ENCODE measurements at regions not wholly inside any gene's neighbourhood (a gene's known extent, or its start where the extent isn't known, plus 50 kb on each side); places are given as distances from the start of the nearest gene placed in this dataset.
A peak's percentile ranks its signal among the peaks of the same experiment; 100 is the strongest.

DNA sequence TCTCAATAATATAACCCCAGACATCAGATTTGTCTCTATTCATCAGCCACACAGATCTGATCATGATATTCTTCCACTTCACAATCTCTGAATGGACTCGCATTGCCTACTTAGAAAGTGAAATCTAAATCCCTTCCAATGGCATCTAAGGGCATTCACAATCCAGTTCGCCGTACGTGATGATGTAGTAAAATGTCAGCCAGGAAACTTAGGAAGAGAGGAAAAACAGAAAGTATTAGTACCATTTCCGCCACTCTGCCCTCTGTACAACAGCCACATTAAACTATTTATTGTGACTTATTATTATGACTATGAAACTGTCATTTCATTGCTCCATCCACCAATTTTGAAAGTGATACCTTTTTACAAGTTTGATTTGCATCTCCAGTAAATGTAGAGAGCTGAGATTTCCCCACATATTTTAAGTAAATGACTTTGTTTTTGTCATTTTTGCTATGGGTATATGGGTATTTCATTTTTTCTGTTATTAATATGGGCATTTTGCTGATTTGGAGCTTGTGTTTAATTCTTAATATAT is 69.4 kb upstream of the SMIM36 start:
- DNase-seq = no peak

DNA sequence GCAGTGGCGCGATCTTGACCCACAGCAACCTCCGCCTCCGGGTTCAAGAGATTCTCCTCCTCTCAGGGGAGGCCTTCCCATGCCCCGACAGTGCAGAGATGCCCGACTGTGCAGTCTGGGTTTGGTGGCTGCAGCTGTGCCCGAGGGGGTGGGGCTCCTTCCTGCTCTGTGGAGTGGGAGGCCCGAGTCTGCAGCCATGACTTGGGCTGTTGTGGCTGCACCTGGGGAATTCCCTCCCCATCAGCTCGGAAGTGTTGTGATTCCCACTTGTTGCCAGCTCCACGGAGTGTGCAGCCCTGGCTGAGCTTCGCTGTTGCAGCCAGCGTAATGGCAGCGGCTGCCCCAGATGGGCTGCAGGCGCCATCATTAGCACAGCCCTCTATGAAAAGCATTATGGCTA is 66.4 kb upstream of the SMIM36 start:
- no peak for DNase-seq

GRCh38 chr17:55576996-55577586 is 65.8 kb upstream of the SMIM36 start:
- peak; percentile 70 for DNase-seq

- peak; percentile 84 for DNase-seq
These were observed 65.2 kb upstream of the SMIM36 start for GRCh38 chr17:55576237-55576995.

- no peak for DNase-seq
These were observed 63.9 kb upstream of the SMIM36 start for GRCh38 chr17:55575058-55575636.

GRCh38 chr17:55572599-55572998 is 61.3 kb upstream of the SMIM36 start:
- DNase-seq = no peak

DNA sequence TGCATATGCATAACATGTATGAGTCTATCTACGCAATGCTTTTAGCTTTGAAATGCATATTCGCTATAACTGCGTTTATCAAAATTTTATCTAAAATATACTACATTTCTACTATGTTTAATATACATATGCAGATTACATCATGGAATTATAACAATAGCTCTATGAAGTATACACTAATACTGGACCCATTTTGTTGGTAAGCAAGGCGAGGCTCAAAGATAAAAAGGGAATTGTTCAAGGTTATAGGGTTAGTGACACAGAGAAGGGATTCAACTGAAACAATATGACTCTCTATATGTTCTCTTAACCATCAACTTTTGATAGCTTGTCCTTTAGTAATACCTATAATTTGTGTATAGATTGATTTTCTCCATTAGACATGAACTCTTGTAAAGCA is 60.9 kb upstream of the SMIM36 start:
- DNase-seq = no peak

DNA sequence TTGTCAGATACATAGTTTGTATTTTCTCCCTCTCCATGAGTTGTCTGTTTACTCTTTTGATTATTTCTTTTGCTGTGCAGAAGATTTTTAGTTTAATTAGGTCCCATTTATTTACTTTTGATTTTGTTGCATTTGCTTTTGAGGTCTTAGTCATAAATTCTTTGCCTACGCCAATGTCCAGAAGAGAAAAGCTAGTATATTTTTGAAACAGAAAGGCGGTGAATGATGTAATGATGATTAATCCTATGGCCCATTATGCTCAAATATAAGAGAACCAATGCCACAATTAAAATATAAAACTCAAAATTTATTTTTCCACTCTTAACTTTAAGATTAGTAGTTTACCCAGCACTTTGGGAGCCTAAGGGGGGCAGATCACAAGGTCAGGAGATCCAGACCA is 59.8 kb upstream of the SMIM36 start:
- DNase-seq = no peak

- no peak for DNase-seq
These were observed 59.1 kb upstream of the SMIM36 start for GRCh38 chr17:55570391-55570790.

- no peak for DNase-seq
These were observed 56.3 kb upstream of the SMIM36 start for GRCh38 chr17:55567240-55568214.

DNA sequence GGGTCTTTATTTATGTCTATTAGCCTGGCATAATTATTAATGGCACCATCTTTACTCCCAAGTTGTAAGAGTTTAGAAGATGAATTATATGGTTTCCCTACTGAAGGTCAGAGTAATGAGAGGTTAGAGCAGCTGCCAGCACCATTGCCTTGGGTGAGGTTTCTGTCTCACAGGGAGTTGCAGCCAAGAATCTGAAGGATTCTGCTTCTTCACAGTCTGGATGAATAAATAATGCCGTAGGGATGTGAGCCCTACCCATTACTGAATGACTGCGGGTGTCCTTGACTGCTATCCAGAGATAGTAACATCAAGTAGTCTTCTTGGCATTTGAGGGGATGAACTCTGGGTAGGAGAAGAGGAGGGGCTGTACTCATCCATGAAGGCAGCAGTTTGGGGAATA is 52.8 kb upstream of the SMIM36 start:
- DNase-seq = no peak

DNA sequence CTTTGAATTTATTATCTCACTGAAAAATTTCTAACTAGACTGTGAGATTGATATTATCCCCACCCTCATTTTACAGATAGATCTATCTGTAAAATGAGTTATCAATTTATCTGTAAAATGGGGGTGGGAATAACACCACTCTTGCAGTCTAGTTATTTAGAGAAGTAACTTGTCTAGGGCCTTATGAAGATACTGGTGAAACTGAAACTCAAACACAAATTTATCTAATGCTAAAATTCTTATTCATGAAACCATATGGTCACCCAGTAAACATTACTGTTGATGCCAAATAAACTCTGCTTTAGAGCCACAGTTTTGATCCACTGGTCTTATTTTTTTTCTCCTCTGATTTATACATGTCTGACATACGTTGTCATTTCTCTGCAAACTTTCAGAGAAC is 52.1 kb upstream of the SMIM36 start:
- DNase-seq = no peak

- DNase-seq = no peak
These were observed 50.8 kb upstream of the SMIM36 start for GRCh38 chr17:55561973-55562495.

DNA sequence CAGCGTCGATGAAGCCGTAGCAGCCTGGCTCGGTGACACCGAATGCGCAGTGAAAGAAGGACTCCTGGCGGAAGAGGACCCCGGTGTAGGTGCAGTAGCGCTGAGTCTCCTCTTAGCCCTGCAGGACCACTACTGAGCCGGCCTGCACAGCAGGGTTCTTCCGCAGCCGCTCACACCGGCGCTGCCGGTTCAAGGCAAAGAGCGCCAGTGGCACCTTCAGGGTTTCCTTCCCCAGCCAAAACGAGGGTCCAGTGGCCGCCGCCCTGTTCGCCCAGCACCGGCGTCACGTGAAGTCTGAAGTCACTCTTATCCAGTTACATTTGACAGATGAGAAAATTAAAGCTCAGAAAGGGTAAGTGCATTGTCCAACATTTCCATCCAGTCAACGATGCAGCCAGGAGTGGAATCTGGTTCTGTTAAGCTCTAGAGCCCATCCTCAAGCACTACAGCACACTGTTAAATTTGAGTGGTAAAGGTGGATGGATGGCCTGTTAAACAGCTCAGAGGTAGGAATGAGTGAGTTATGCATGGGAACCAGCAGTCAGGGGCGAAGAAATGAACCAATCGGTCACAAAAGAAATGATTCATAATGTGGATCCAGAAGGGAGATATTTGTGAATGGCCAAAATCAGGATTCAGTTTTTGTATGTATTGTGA is 50.2 kb upstream of the SMIM36 start:
- no peak for DNase-seq
